ENCODE measurements at regions not wholly inside any gene's neighbourhood (a gene's known extent, or its start where the extent isn't known, plus 50 kb on each side); places are given as distances from the start of the nearest gene placed in this dataset.
A peak's percentile ranks its signal among the peaks of the same experiment; 100 is the strongest.

DNA sequence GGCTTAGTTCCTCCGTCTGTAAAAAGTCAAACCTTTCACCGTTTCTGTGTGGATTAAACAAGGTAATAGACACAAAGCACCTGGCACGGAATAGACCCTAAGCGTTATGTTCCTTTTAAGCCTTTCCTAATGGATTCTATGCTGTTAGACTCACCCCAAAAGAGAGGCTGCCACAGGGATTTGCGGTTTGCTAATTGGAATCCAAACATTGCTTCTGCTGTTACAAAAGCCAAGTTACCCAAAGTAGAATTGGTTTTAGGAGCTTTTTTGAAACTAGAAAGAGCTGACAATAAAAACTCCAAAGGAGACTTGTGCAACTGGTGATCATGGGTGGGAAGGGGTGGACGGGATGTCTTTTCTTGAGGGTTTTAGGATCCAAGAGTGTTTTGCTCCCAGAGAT, 178.0 kb downstream of the BMP7 start:
- H3K4me3 Mint-ChIP-seq: no peak overlapping the region
- no peak overlapping the region for H2BK20ac ChIP-seq (ENCODE audit: low read depth, low read length, poor library complexity, severe bottlenecking)
- H3K27me3 ChIP-seq (ENCODE audit: insufficient read depth, low read length): no peaks in the 10 kb centered on the region; the same call in 1 of the 2 replicates
- H3K4me1 Mint-ChIP-seq: peaks cover 6 to 10% of the 10 kb centered on the region in 2 experiments
- no peak overlapping the region for H3K4me2 ChIP-seq (ENCODE audit: insufficient read depth, insufficient read length, low read length)
- H3K4me1 ChIP-seq (ENCODE audit: insufficient read depth, low read length): no peaks in the 10 kb centered on the region
- H4K91ac ChIP-seq (ENCODE audit: insufficient read length, low read depth, low read length): no peak overlapping the region
- DNase-seq: no peak
- H4K20me1 ChIP-seq (ENCODE audit: control insufficient read depth, insufficient read depth, insufficient read length): peaks cover 3% of the 10 kb centered on the region
- H3K23ac ChIP-seq (ENCODE audit: insufficient read length, low read depth, low read length): no peak overlapping the region
- H4K5ac ChIP-seq (ENCODE audit: insufficient read length, low read depth, low read length): no peak overlapping the region
- no peak overlapping the region for H2BK5ac ChIP-seq (ENCODE audit: insufficient read length, low read length)
- H3K27me3 Mint-ChIP-seq (ENCODE audit: low read depth): peaks cover 42% of the 10 kb centered on the region
- H2AK5ac ChIP-seq (ENCODE audit: insufficient read length, low read length): no peak overlapping the region
- H2BK15ac ChIP-seq (ENCODE audit: low read depth, low read length): no peak overlapping the region
- no peaks in the 10 kb centered on the region; a peak in 1 of 7 replicates for H3K36me3 Mint-ChIP-seq (ENCODE audit: insufficient read depth in 1 of 3, low read depth in 3 of 3)
- H2BK12ac ChIP-seq (ENCODE audit: insufficient read length, low read depth, low read length): no peak overlapping the region
- TF ChIP-seq, protein P1, sequence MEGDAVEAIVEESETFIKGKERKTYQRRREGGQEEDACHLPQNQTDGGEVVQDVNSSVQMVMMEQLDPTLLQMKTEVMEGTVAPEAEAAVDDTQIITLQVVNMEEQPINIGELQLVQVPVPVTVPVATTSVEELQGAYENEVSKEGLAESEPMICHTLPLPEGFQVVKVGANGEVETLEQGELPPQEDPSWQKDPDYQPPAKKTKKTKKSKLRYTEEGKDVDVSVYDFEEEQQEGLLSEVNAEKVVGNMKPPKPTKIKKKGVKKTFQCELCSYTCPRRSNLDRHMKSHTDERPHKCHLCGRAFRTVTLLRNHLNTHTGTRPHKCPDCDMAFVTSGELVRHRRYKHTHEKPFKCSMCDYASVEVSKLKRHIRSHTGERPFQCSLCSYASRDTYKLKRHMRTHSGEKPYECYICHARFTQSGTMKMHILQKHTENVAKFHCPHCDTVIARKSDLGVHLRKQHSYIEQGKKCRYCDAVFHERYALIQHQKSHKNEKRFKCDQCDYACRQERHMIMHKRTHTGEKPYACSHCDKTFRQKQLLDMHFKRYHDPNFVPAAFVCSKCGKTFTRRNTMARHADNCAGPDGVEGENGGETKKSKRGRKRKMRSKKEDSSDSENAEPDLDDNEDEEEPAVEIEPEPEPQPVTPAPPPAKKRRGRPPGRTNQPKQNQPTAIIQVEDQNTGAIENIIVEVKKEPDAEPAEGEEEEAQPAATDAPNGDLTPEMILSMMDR (conservative IDR thresholded peaks at IDR 0.05): no peak
- H3K79me1 ChIP-seq (ENCODE audit: insufficient read depth, low read depth, low read length, poor library complexity, severe bottlenecking): no peaks in the 10 kb centered on the region
- peaks cover 0 to 14% of the 10 kb centered on the region in 2 experiments; a peak in 1 of 5 replicates for H3K9me3 Mint-ChIP-seq
- H4K8ac ChIP-seq (replicated peaks; ENCODE audit: insufficient read length, low read depth, low read length): no peak overlapping the region
- H2BK120ac ChIP-seq (ENCODE audit: low read depth, low read length, poor library complexity, severe bottlenecking): no peak overlapping the region
- H2AFZ ChIP-seq (ENCODE audit: low read length): no peak overlapping the region
- H3K9ac ChIP-seq (ENCODE audit: extremely low read depth, insufficient read length, low read length): no peak overlapping the region
- no peaks in the 10 kb centered on the region for H3K23me2 ChIP-seq (ENCODE audit: insufficient read length, low read depth, low read length, poor library complexity, severe bottlenecking)
- no peaks in the 10 kb centered on the region for H3K79me2 ChIP-seq (ENCODE audit: insufficient read depth, low read length)
- H3K9me3 ChIP-seq (ENCODE audit: control insufficient read depth, low read depth, low read length): no peaks in the 10 kb centered on the region
- peak overlapping the region in 1 of 3 experiments; percentile 40; a peak in 1 of 7 replicates for H3K27ac Mint-ChIP-seq
- H3K56ac ChIP-seq (ENCODE audit: insufficient read length, low read depth, low read length): no peak overlapping the region
- no peak overlapping the region for H3K4ac ChIP-seq (ENCODE audit: low read depth, low read length)
- no peak overlapping the region for H3K27ac ChIP-seq (ENCODE audit: insufficient read length, low read depth, low read length)
- no peak overlapping the region for H3K18ac ChIP-seq (ENCODE audit: insufficient read length, low read depth, low read length)
- no peak overlapping the region for H3K14ac ChIP-seq (ENCODE audit: insufficient read depth, low read length)
- no peak overlapping the region for H3T11ph ChIP-seq (ENCODE audit: low read length)
- WGBS (ENCODE audit: extremely low coverage, insufficient read length, low lambda C conversion rate): no CpG with 5 or more reads among the region's 6 CpGs
